ENCODE measurements at regions not wholly inside any gene's neighbourhood (a gene's known extent, or its start where the extent isn't known, plus 50 kb on each side); places are given as distances from the start of the nearest gene placed in this dataset.
"Not testable (repeated sequence)": the region's sequence is repeated elsewhere in the genome, so short reads cannot be mapped to it uniquely, and the experiment has no call there.

- 38 to 45% methylated on average over 4 of the region's 4 CpGs for WGBS, 2 donors (ENCODE audit: low coverage in 1 of 2)
- no peak overlapping the region for H3K4me3 ChIP-seq
- no peaks in the 10 kb centered on the region for H3K36me3 ChIP-seq
- no peak for TF ChIP-seq POLR2AphosphoS5 (IDR thresholded peaks at IDR 0.05)
- no peak for TF ChIP-seq CTCF (IDR thresholded peaks at IDR 0.05)
- no peak for TF ChIP-seq POLR2A (IDR thresholded peaks at IDR 0.05)
- TF ChIP-seq EP300 (IDR thresholded peaks at IDR 0.05; ENCODE audit: low read depth) = no peak
- no peak overlapping the region for H3K27ac ChIP-seq
- H3K9me3 ChIP-seq = no peaks in the 10 kb centered on the region
- in situ Hi-C loops (cut with MboI; ENCODE audit: low pct_ligation_motif_present in 1 of 4, low pct_unique_long_range_greater_than_20kb in 1 of 4, low sequenced_read_pairs in 3 of 4) = no loop called here
- DNase-seq = no peak
- H3K4me1 ChIP-seq = no peaks in the 10 kb centered on the region
- intact Hi-C loops (cut with DNase I; ENCODE audit: low total_unique reads) = no loop called here
- H3K27me3 ChIP-seq = no peaks in the 10 kb centered on the region
These were observed 582.9 kb upstream of the RBFOX1 start for GRCh38 chr16:6749698-6750097.

- H3K4me1 ChIP-seq; H3K9me3 ChIP-seq; H3K4me3 ChIP-seq; in situ Hi-C loops (cut with MboI; ENCODE audit: low pct_ligation_motif_present in 1 of 4, low pct_unique_long_range_greater_than_20kb in 1 of 4, low sequenced_read_pairs in 3 of 4); DNase-seq; H3K27me3 ChIP-seq; H3K27ac ChIP-seq; intact Hi-C loops (cut with DNase I; ENCODE audit: low total_unique reads); H3K36me3 ChIP-seq: not testable (repeated sequence)
- 20 to 28% methylated on average over 1 to 2 of the region's 2 CpGs for WGBS, 2 donors (ENCODE audit: low coverage in 1 of 2)
These were observed 596.3 kb upstream of the RBFOX1 start for GRCh38 chr16:6736302-6736701.

GRCh38 chr16:6735631-6736030 is 597.0 kb upstream of the RBFOX1 start:
- no peaks in the 10 kb centered on the region for H3K4me1 ChIP-seq
- 20 to 26% methylated on average over 3 of the region's 3 CpGs for WGBS, 2 donors (ENCODE audit: low coverage in 1 of 2)
- no peaks in the 10 kb centered on the region for H3K36me3 ChIP-seq
- no peak overlapping the region for H3K27ac ChIP-seq
- TF ChIP-seq CTCF (IDR thresholded peaks at IDR 0.05) = no peak
- TF ChIP-seq POLR2AphosphoS5 (IDR thresholded peaks at IDR 0.05) = no peak
- no peak for TF ChIP-seq POLR2A (IDR thresholded peaks at IDR 0.05)
- no peak for TF ChIP-seq EP300 (IDR thresholded peaks at IDR 0.05; ENCODE audit: low read depth)
- no peak overlapping the region for H3K4me3 ChIP-seq
- H3K9me3 ChIP-seq = no peaks in the 10 kb centered on the region
- in situ Hi-C loops (cut with MboI; ENCODE audit: low pct_ligation_motif_present in 1 of 4, low pct_unique_long_range_greater_than_20kb in 1 of 4, low sequenced_read_pairs in 3 of 4) = no loop called here
- no peaks in the 10 kb centered on the region for H3K27me3 ChIP-seq
- no peak for DNase-seq
- intact Hi-C loops (cut with DNase I; ENCODE audit: low total_unique reads) = no loop called here

- in situ Hi-C loops (cut with MboI; ENCODE audit: low pct_ligation_motif_present in 1 of 4, low pct_unique_long_range_greater_than_20kb in 1 of 4, low sequenced_read_pairs in 3 of 4) (no loop called here), intact Hi-C loops (cut with DNase I; ENCODE audit: low total_unique reads) (no loop called here)
- no peaks in the 10 kb centered on the region for H3K9me3 ChIP-seq
- WGBS, 2 donors (ENCODE audit: low coverage in 1 of 2) = 50 to 66% methylated on average over 1 to 4 of the region's 4 CpGs
- no peaks in the 10 kb centered on the region for H3K27me3 ChIP-seq
- H3K36me3 ChIP-seq = no peaks in the 10 kb centered on the region
- no peak for DNase-seq
- no peak overlapping the region for H3K27ac ChIP-seq
- TF ChIP-seq CTCF (IDR thresholded peaks at IDR 0.05) = no peak
- no peak for TF ChIP-seq POLR2AphosphoS5 (IDR thresholded peaks at IDR 0.05)
- no peak for TF ChIP-seq EP300 (IDR thresholded peaks at IDR 0.05; ENCODE audit: low read depth)
- TF ChIP-seq POLR2A (IDR thresholded peaks at IDR 0.05) = no peak
- H3K4me1 ChIP-seq = no peaks in the 10 kb centered on the region
- H3K4me3 ChIP-seq = no peak overlapping the region
These were observed 600.5 kb upstream of the RBFOX1 start for GRCh38 chr16:6732166-6732565.

GRCh38 chr16:6728381-6728780 is 604.3 kb upstream of the RBFOX1 start:
- no peaks in the 10 kb centered on the region for H3K27me3 ChIP-seq
- H3K27ac ChIP-seq = no peak overlapping the region
- DNase-seq = no peak
- WGBS, 2 donors (ENCODE audit: low coverage in 1 of 2) = 70 to 72% methylated on average over 3 of the region's 3 CpGs
- no peaks in the 10 kb centered on the region for H3K9me3 ChIP-seq
- intact Hi-C loops (cut with DNase I; ENCODE audit: low total_unique reads) = no loop called here
- no peaks in the 10 kb centered on the region for H3K4me1 ChIP-seq
- no peaks in the 10 kb centered on the region for H3K36me3 ChIP-seq
- TF ChIP-seq POLR2AphosphoS5 (IDR thresholded peaks at IDR 0.05) = no peak
- TF ChIP-seq CTCF (IDR thresholded peaks at IDR 0.05) = no peak
- no peak for TF ChIP-seq POLR2A (IDR thresholded peaks at IDR 0.05)
- no peak for TF ChIP-seq EP300 (IDR thresholded peaks at IDR 0.05; ENCODE audit: low read depth)
- H3K4me3 ChIP-seq = no peak overlapping the region
- in situ Hi-C loops (cut with MboI; ENCODE audit: low pct_ligation_motif_present in 1 of 4, low pct_unique_long_range_greater_than_20kb in 1 of 4, low sequenced_read_pairs in 3 of 4) = no loop called here

All from transverse colon (tissue), 4 donors.